ENCODE measurements at regions not wholly inside any gene's neighbourhood (a gene's known extent, or its start where the extent isn't known, plus 50 kb on each side); places are given as distances from the start of the nearest gene placed in this dataset.

DNA sequence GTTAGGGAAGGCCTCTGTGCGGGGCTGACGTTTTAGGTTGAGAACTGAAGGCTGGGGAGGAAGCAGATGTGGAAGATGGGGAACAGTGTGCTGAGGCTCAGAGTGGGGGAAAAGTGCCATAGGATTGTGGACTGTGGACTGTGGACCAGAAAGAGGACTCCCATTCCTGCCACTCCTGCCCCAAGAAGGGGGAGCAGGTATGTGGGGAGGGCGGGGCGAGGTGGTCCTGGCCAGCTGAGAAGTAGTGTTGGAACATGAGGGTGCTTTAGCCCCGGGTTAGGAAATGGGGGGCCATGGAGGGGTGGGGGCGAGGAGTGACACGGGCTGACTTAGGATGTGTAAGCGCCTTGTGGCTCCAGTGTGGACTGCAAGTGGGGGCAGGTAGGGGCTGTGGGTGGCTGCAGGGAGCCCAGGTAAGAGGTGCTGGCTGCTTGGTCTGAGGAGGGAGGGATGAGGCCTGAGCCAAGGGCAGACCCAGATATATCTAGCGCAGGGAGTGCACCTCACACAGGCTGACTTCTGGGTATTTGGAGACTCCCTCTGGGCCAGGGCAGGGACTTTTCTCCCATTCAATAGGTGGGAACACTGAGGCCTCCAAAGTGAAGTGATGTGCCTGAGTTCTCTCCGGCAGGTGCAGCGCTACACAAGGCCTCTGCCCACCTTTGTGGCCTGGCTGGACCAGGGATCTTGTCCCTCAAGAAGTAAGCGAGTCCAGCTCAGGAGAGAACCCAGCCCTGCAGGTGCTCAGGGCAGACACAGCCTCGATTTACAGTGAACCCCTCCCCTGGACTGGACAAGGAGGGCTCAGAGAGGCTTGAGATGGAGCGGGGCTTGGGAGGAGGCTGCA lies 76.6 kb upstream of the TOX2 start:
- H3K27ac Mint-ChIP-seq, result no peak overlapping the region
- intact Hi-C loops (cut with micrococcal nuclease), result no loop called here
- ATAC-seq (no peak), DNase-seq (no peak)
- no peaks in the 10 kb centered on the region for H3K9me3 Mint-ChIP-seq
- ChIA-PET CTCF (interaction anchor here (1.2 kb wide), 1 partner anchor 88 kb away, joined by 4 read pairs; no protein-coding TSS in a partner anchor), POLR2A (no interaction called here)
- H3K36me3 Mint-ChIP-seq (ENCODE audit: low read depth), result no peaks in the 10 kb centered on the region
- no peak overlapping the region for H3K4me3 Mint-ChIP-seq
- peaks cover 34% of the 10 kb centered on the region for H3K4me1 Mint-ChIP-seq (ENCODE audit: low read depth)
- H3K27me3 Mint-ChIP-seq, result peaks cover 27% of the 10 kb centered on the region
- TF ChIP-seq, protein P1, sequence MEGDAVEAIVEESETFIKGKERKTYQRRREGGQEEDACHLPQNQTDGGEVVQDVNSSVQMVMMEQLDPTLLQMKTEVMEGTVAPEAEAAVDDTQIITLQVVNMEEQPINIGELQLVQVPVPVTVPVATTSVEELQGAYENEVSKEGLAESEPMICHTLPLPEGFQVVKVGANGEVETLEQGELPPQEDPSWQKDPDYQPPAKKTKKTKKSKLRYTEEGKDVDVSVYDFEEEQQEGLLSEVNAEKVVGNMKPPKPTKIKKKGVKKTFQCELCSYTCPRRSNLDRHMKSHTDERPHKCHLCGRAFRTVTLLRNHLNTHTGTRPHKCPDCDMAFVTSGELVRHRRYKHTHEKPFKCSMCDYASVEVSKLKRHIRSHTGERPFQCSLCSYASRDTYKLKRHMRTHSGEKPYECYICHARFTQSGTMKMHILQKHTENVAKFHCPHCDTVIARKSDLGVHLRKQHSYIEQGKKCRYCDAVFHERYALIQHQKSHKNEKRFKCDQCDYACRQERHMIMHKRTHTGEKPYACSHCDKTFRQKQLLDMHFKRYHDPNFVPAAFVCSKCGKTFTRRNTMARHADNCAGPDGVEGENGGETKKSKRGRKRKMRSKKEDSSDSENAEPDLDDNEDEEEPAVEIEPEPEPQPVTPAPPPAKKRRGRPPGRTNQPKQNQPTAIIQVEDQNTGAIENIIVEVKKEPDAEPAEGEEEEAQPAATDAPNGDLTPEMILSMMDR (IDR thresholded peaks at IDR 0.05), result no peak

DNA sequence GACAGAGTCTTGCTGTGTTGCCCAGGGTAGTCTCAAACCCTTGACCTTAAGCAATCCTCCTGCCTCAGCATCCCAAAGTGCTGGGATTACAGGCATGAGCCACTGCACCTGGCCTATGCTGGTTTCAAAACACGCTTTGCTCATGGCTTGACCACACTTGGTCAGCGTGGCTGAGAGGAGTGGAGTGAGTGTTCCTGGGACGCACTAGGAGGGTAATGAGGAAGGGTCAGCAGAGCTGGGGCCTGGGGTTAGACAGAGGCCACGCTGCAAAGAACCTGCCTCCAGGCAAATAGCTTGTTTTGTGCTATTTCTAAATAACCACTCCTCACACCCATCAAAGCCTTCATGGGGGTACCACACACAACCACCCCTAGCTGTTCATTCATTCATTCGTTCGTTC lies 77.9 kb upstream of the TOX2 start:
- no peak for ATAC-seq
- no peak overlapping the region for H3K4me3 Mint-ChIP-seq
- no peak overlapping the region for H3K27ac Mint-ChIP-seq
- POLR2A ChIA-PET, result no interaction called here
- no peaks in the 10 kb centered on the region for H3K9me3 Mint-ChIP-seq
- intact Hi-C loops (cut with micrococcal nuclease), result no loop called here
- peaks cover 33% of the 10 kb centered on the region for H3K27me3 Mint-ChIP-seq
- TF ChIP-seq, protein P1 (IDR thresholded peaks at IDR 0.05), result no peak
- CTCF ChIA-PET, result no interaction called here
- peaks cover 34% of the 10 kb centered on the region for H3K4me1 Mint-ChIP-seq (ENCODE audit: low read depth)
- no peaks in the 10 kb centered on the region for H3K36me3 Mint-ChIP-seq (ENCODE audit: low read depth)
- DNase-seq, result no peak

DNA sequence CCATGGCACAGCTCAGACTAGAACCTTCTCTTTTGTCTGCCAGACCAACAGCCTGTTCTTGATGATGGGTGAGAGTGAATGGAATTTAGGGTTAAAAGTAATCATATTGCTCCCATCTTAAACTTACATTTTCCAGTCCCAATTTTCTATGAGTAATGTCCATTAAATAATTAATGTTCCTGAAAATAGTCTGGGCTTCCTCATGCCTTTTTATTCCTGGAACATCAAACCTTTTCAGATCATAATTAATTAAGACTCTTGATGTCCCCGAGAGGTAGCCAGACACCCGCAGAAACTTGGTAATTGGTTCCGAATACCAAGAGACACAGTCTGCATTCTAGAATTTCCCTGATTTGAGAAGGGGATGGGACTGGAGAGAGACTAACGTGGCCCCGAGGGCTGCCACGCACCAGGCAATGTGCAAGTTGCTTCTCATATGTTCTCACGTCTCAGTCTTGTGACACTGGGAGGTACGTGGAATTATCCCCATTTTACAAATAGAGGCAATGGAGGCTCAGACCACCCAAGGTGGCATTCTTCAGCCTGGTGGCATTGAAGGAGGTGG lies 78.6 kb upstream of the TOX2 start:
- peaks cover 34% of the 10 kb centered on the region for H3K4me1 Mint-ChIP-seq (ENCODE audit: low read depth)
- no peak overlapping the region for H3K27ac Mint-ChIP-seq
- intact Hi-C loops (cut with micrococcal nuclease), result no loop called here
- H3K9me3 Mint-ChIP-seq, result no peaks in the 10 kb centered on the region
- ChIA-PET POLR2A (no interaction called here), CTCF (interaction anchor here (2.1 kb wide), 1 partner anchor 85 kb away, joined by 10 read pairs; no protein-coding TSS in a partner anchor)
- no peak for DNase-seq
- H3K27me3 Mint-ChIP-seq, result peaks cover 31% of the 10 kb centered on the region
- ATAC-seq, result no peak
- H3K36me3 Mint-ChIP-seq (ENCODE audit: low read depth), result no peaks in the 10 kb centered on the region
- TF ChIP-seq, protein P1 (IDR thresholded peaks at IDR 0.05), result no peak
- H3K4me3 Mint-ChIP-seq, result no peak overlapping the region

DNA sequence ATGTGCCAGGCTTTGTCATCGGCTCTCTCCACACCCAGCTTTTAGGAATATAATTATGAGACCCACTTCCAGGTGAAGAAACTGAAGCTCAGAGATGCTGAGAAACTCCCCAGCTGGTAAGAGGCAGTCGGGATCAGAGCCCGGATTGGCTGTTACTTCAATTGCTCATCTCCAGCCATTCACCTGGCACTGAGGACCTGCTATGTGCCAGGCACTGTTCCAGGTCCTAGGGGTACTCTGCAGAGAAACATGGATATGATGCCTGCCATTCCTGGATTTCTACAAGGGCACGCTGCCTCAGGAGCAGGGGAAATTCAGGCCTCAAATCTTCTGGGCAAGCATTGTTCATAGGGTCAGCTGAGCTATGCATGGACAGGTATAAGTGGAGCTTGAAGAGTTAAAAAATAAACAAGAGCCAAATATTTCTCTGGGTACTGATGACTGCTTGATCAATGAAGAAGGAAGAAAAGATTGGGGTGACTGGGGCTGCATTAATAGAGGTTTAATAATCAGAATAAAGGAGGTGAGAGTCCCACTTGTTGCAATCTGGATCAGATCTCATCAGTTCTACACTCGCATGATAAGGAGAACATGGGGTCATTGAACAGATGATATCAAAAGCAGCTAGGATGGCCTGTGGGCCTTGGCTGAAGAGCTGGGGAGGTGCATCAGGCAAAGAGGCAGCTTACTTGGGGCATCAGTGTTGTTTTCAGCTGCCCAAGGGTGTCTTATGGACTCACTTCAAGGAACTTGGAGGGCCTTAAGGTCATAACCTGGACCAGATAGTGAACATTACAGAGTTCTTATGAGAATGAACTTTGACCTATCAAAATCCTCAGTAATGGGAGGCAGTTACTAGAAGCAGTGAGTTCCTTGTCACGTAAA lies 80.9 kb upstream of the TOX2 start:
- no peaks in the 10 kb centered on the region for H3K36me3 Mint-ChIP-seq (ENCODE audit: low read depth)
- H3K4me3 Mint-ChIP-seq, result no peak overlapping the region
- H3K9me3 Mint-ChIP-seq, result no peaks in the 10 kb centered on the region
- intact Hi-C loops (cut with micrococcal nuclease), result no loop called here
- POLR2A ChIA-PET, result interaction anchor here (1.5 kb wide), 1 partner anchor 82 kb away, joined by 3 read pairs; no protein-coding TSS in a partner anchor
- H3K27ac Mint-ChIP-seq, result no peak overlapping the region
- DNase-seq (no peak), ATAC-seq (no peak)
- H3K4me1 Mint-ChIP-seq (ENCODE audit: low read depth), result peaks cover 14% of the 10 kb centered on the region
- CTCF ChIA-PET, result interaction anchor here (0.6 to 2.1 kb wide), 5 partner anchors 82 to 247 kb away, joined by 3 to 10 read pairs (median 3); partner anchors contain the start of gene IFT52
- peaks cover 30% of the 10 kb centered on the region for H3K27me3 Mint-ChIP-seq
- TF ChIP-seq, protein P1 (IDR thresholded peaks at IDR 0.05), result no peak

Measured in activated CD8-positive, alpha-beta T cell treated with anti-CD3 and anti-CD28 coated beads for 36 hours (primary cell).